SK-N-SH (cell line): ENCODE measurements at regions not wholly inside any gene's neighbourhood (a gene's known extent, or its start where the extent isn't known, plus 50 kb on each side); places are given as distances from the start of the nearest gene placed in this dataset.

Experiments
- CHD2 ChIP-seq: fragments of 150-350 bp; IDR thresholded peaks from 2 replicates; pipeline ENCODE4 v1.6.1; 2018; ENCODE audit warnings: low read length; ENCODE audit not compliant: partially characterized antibody
- CTCF ChIP-seq: fragments of 200-600 bp; sonication (generic); IDR thresholded peaks from 2 replicates; pipeline ENCODE4 v1.6.1; 2017; ENCODE audit warnings: antibody characterized with exemption, mild to moderate bottlenecking, moderate library complexity
- EP300 ChIP-seq, 2 experiments: IDR thresholded peaks; 2 replicates each; pipeline versions ENCODE4 v1.4.0 to v1.6.1; 2012; ENCODE audit warnings: borderline replicate concordance in 1 of 2, low read depth in 1 of 2, low read length in 1 of 2
- FOXM1 ChIP-seq: IDR thresholded peaks from 2 replicates; pipeline ENCODE4 v1.4.0; 2012; ENCODE audit warnings: low read depth, mild to moderate bottlenecking
- GABPA ChIP-seq: IDR thresholded peaks from 2 replicates; pipeline ENCODE4 v1.4.0; 2012; ENCODE audit warnings: low read depth, mild to moderate bottlenecking
- MAX ChIP-seq: IDR thresholded peaks from 2 replicates; pipeline ENCODE4 v1.4.0; 2012; ENCODE audit warnings: low read depth
- MEF2A ChIP-seq: IDR thresholded peaks from 2 replicates; pipeline ENCODE4 v1.4.0; 2012; ENCODE audit warnings: low read depth, borderline replicate concordance
- NRF1 ChIP-seq: IDR thresholded peaks from 2 replicates; pipeline ENCODE4 v1.6.1; 2012; ENCODE audit warnings: low read depth, mild to moderate bottlenecking, low read length
- POLR2AphosphoS5 ChIP-seq: IDR thresholded peaks from 2 replicates; pipeline ENCODE4 v1.6.1; 2012; ENCODE audit warnings: low read depth, low read length
- RAD21 ChIP-seq: IDR thresholded peaks from 2 replicates; pipeline ENCODE4 v1.6.1; 2012; ENCODE audit warnings: mild to moderate bottlenecking, low read length
- TF ChIP-seq, protein P1 (sequence below): IDR thresholded peaks from 2 replicates; pipeline ENCODE4 v1.6.1; 2012; ENCODE audit warnings: mild to moderate bottlenecking, low read depth, low read length, moderate library complexity
- TF ChIP-seq, protein P2 (sequence below): IDR thresholded peaks from 2 replicates; pipeline ENCODE4 v1.4.0; 2012; ENCODE audit warnings: low read depth, borderline replicate concordance

GRCh38 chr3:24006-24405, 172.6 kb upstream of the CHL1 start:
- TF ChIP-seq RAD21 (no peak), EP300 (IDR thresholded peaks at IDR 0.05; ENCODE audit: borderline replicate concordance in 1 of 2, low read depth in 1 of 2, low read length in 1 of 2) (no peak), CTCF (no peak), NRF1 (no peak), GABPA (no peak), FOXM1 (no peak), CHD2 (no peak), MAX (no peak), POLR2AphosphoS5 (no peak), MEF2A (no peak)
- TF ChIP-seq, protein P1, sequence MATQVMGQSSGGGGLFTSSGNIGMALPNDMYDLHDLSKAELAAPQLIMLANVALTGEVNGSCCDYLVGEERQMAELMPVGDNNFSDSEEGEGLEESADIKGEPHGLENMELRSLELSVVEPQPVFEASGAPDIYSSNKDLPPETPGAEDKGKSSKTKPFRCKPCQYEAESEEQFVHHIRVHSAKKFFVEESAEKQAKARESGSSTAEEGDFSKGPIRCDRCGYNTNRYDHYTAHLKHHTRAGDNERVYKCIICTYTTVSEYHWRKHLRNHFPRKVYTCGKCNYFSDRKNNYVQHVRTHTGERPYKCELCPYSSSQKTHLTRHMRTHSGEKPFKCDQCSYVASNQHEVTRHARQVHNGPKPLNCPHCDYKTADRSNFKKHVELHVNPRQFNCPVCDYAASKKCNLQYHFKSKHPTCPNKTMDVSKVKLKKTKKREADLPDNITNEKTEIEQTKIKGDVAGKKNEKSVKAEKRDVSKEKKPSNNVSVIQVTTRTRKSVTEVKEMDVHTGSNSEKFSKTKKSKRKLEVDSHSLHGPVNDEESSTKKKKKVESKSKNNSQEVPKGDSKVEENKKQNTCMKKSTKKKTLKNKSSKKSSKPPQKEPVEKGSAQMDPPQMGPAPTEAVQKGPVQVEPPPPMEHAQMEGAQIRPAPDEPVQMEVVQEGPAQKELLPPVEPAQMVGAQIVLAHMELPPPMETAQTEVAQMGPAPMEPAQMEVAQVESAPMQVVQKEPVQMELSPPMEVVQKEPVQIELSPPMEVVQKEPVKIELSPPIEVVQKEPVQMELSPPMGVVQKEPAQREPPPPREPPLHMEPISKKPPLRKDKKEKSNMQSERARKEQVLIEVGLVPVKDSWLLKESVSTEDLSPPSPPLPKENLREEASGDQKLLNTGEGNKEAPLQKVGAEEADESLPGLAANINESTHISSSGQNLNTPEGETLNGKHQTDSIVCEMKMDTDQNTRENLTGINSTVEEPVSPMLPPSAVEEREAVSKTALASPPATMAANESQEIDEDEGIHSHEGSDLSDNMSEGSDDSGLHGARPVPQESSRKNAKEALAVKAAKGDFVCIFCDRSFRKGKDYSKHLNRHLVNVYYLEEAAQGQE, result no peak
- TF ChIP-seq, protein P2, sequence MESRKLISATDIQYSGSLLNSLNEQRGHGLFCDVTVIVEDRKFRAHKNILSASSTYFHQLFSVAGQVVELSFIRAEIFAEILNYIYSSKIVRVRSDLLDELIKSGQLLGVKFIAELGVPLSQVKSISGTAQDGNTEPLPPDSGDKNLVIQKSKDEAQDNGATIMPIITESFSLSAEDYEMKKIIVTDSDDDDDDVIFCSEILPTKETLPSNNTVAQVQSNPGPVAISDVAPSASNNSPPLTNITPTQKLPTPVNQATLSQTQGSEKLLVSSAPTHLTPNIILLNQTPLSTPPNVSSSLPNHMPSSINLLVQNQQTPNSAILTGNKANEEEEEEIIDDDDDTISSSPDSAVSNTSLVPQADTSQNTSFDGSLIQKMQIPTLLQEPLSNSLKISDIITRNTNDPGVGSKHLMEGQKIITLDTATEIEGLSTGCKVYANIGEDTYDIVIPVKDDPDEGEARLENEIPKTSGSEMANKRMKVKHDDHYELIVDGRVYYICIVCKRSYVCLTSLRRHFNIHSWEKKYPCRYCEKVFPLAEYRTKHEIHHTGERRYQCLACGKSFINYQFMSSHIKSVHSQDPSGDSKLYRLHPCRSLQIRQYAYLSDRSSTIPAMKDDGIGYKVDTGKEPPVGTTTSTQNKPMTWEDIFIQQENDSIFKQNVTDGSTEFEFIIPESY, result no peak
